A204.1 (cell line): ENCODE measurements at regions not wholly inside any gene's neighbourhood (a gene's known extent, or its start where the extent isn't known, plus 50 kb on each side); places are given as distances from the start of the nearest gene placed in this dataset.
"Not testable (repeated sequence)": the region's sequence is repeated elsewhere in the genome, so short reads cannot be mapped to it uniquely, and the experiment has no call there.

Experiments used
- FAIRE-seq: peaks from 2 replicates; lab custom pipeline; 2012; peaks lifted over from hg19 to GRCh38; lab: Jason Lieb, UNC

DNA sequence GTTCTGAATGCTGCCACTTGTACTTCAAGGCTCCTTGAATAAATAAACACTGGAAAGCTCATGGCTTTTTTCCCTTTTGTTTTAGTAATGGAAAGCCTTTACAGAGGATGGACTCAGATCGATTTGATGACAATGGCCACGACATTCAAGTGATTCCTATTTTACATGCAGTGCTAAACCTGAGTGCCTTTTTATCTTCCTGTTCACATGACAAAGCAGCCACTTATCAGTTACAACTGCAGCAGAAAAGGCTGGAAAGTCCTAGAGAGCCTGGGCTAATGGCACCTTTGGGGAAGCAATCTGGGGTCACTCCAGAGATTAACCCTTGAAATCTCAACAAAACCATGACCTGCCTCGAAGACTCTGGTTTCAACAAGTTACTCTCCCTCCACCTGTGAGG is 249.0 kb upstream of the AUTS2 start:
- FAIRE-seq: no peak

DNA sequence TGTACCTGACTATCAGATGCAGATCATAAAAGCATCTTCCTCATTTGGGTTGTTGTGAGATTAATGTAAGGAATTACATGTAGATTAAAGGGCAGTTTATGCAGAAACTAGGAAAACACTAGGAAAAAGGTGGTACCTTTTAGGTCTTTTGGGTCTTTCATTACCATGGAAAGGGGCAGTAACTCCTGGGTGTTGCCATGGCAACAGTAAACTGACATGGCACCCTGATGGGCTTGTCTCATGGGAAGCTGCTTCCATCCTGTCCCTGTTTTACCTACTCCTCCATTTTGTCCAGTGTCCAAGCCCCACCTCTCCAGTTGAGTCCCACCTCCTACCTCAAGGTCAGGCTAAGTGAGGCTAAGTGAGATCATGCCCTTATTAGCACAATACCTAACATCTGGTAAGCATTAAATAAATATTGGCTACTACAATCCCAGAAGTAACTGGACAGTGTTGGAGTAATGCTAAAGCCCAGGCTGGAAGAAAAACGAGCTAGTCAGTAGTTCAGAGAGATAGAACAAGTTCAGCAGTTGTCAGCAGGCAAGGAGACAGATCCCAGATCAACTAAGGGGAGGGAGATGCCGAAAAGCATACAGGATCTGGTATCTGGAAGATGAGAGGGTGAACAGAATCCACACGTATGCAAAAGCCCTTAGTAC is 240.0 kb upstream of the AUTS2 start:
- FAIRE-seq: no peak

DNA sequence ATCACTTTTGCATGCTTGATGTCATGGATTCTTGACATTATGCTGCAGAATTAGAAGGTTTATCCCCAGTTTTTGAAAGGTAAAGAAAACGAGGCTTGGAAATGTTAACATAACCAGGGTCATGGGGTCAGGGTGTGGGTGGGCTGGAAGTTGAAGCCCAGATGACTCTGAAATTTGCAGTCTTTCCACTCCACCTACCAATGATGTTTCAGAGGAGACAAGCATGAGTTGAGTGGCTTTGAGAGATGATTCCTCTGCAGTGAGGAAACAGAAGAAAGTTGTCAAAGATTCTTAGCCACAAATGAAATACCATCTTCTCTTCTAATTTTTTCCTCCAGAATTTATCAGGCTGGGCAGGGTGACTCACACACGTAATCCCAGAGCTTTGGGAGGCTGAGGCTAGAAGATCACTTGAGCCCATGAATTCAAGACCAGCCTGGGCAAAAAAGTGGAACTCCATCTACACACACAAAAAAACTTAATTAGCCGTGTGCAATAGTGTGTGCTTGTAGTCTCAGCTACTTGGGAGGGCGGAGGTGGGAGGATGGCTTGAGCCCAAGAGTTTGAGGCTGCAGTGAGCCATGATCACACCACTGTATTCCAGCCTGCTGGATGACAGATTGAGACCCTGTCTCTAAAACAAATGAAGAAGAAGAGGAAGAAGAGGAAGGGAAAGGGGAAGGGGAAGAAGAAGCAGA is 239.1 kb upstream of the AUTS2 start:
- no peak for FAIRE-seq

DNA sequence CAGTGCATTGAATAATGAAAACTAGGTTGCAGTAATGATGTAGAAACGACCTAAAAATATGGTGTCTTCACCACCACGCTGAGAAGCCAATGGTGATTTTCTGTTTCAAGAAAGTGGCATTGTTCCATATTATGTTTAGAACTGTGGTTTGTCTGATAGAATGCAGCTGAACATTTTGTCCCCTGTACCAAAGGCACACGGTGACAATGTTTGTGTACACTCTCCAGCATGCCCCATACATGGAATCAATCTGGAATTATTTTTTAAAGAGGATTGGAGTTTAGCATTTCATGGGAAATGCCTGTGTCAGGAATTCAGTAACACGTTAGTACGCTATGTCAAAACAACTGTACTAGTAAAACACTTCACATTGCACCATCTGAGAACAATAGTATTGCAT is 237.4 kb upstream of the AUTS2 start:
- no peak for FAIRE-seq

DNA sequence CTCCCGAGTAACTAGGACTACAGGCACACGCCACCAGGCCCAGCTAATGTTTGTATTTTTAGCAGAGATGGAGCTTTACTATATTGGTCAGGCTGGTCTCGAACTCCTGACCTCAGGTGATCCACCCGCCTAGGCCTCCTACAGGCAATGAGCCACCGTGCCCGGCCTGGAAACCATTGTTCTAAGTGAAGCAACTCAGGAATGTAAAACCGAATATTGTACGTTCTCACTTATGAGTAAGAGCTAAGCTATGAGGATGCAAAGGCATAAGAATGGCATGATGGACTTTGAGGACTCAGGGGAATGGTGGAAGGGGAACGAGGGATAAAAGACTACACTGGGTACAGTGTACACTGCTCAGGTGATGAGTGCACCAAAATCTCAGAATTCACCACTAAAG is 235.1 kb upstream of the AUTS2 start:
- FAIRE-seq: no peak

DNA sequence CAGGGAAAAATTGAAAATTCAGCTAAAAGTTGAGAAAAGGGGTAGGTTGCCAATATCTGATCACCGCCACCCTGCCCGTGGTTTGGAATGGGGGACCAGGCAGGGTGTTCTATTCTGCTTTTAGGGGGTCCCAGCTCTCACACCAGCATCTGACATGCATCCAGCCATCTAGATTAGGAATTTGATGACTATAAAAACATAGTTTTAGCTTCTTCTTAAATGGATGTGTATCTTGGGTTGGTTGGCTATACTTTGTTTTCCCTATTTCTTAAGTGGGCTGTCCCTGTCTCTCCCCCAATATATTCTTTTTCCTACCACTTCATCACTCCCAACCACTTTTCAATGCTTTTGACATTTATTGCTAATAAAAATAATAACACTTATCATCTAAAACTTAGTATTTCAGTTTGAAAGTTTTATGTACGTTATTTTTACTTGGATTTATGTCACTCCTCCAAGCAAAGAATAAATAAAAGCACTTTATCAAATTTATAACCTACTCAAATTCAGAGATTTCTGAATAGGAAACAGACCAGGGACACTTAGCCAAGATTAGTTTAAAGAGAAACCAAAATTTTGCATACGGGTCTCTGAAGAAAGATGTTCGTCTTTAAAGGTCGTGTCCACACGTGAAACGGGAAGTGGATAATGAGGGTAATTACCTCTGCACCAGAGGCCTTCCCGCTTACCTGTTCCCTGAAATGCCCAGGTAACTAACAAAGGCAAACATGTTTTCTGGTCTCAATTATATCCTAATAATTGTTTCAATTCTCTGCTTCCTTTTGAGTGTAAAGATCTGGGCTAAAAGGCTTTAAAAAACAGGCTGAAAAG is 233.2 kb upstream of the AUTS2 start:
- FAIRE-seq: no peak

DNA sequence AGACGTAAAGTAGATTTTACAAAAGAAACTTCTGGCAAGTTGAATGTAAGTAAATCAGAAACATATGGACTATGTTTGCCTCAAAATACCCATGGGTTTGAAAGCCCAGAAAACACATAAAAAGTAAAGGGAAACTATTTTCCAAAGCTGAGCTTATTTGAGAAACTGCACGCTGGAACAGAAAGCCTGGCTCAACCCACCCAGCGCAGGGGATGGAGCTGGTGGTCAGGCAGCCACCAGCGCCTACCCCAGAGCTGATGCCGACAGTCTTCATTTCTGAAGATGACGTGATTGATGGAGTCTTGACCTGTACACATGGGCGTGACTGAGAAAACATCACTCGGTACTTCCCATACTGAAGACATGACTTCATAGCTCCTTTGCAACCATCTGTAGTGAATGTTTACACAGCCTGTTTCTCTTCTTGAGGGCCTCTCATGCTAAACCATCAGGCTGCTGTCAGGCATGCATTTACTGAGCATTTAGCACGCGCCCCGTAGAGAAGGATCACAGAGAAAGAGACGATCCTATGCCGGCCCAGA is 232.6 kb upstream of the AUTS2 start:
- FAIRE-seq: no peak

DNA sequence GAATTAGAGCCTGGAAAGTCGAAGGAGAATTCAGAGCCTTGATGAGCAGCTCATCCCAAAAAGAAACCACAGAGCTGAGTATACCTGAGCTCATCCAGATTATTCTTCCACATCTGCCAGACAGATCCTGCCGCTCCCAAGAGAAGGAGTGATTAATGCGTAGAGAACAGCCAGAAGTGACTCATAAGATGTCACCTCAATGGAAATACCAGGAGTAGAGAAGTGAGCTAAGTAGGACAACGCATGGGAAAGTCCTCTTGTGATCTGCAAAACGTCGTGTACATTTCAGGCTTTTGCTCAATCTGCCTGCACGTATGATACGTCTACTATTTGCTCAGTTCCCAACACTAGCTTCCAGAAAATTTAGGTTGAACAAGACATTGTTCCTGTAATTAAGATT is 230.5 kb upstream of the AUTS2 start:
- no peak for FAIRE-seq

DNA sequence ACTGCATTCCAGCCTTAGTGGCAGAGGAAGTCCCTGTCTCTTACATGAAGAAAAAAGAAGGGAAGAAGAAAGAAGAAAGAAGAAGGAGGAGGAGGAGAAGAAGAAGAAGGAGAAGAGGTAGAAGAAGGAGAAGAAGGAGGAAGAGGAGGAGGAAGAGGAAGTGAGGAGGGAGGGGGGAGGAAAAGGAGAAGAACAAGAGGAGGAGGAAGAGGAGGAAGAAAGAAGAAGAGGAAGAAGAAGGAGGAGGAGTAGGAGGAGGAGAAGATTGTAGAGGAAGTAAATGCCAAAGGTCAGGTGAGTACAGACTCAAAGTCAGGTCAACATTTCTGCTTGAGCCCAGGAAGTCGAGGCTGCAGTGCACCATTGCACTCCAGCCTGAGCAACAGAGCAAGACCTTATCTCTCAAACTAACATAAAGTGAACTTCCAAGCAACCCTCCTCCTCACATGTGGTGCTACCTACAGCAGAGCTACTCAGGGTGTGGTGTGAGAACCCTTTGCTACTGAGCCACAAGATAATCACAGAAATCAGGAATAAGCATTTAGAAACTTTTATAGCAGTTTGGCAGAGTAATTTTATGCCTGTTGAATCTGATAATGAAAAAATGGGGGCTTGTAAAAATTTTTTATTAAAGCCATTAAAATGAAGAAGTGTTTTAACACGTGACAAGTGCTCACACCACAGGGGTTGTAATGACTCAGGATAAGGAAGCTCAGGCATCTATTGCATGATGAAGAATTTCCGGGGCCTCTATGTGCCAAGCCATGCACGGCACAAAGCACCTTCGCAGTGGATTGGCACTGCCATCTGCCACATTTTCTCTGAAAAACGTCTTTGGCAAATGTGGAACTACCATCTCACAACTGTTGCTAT is 224.9 kb upstream of the AUTS2 start:
- no peak for FAIRE-seq

DNA sequence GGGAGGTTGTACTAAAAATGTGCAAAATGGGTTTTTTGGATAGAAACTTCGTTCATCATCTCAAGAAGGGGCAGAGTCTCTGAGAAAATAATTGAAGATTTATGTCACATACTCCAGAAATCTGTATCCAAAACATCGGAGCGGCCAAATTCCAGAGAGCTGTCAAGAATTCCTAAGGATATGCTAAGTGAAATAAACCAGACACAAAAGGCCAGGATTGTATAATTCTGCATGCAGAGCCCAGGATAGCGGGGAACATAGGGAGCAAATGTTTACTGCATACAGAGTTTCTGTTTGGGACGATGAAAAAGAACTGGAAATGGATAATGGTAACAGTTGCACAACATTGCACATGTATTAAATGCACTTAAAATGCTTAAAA is 224.2 kb upstream of the AUTS2 start:
- no peak for FAIRE-seq

DNA sequence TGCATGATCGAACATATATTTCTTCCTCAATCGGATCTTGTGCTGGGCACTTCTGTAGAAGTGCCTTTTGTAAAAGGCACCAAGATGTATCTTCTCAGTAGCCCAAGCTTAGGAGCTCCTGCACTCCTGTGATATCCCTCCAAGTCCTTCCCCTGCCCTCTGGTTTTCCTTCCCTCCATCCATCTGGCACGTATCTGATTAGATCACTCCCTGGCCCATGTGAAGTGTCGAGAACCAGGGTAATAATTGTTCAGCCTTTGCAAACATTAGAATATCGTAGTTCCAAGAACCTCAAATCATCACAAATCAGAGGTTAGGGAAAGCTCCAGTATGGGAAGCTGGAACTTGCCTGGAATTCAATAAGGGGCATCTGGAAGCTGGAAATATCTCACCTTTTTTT is 221.1 kb upstream of the AUTS2 start:
- FAIRE-seq: no peak

DNA sequence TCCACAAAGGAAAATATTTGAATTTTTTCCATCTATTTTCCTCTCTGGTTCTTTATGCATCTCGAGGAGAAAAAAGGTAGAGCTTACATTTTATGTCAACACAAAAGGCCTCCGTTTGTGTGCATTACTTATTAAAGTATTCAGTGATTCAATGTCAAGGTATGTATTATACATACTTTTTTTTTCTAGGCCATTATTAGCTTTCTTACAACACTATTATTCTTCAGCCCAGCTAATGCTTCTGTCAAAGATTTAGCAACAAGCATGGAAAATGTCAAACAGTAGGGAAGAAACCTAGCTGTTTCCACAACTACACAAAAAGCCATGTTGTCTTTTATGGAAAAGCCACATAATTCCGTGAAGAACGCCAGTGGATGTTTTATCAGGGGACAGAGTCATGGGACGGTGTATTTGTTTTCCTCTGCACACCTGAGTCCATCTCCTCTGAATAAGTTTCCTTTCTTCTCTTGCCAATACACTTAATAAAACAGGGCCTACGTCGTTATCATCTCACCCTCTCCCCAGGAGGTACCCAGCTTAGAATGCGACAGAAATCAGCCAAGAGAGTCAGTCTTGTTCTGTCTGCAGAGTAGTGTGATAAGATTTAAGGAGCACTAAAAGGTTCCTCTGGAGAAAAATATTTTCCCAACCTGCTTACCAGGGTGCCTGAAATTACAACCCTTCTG is 209.7 kb upstream of the AUTS2 start:
- no peak for FAIRE-seq

DNA sequence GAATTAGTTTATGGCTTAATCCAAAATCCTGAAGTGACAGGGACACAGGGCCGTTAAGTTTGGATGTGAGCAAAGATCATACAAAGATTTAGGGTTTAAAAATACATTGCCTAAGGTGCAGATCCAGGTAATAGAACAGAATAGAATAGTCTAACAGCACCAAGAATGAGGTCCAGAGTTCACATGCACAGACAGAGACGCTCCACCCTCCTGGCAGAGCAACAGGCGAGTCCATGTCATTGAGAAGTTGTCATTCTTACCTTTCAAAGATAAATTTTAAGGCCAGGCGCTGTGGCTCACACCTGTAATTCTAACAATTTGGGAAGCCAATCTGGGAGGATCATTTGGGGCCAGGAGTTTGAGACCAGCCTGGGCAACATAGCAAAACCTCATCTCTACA is 209.1 kb upstream of the AUTS2 start:
- no peak for FAIRE-seq

DNA sequence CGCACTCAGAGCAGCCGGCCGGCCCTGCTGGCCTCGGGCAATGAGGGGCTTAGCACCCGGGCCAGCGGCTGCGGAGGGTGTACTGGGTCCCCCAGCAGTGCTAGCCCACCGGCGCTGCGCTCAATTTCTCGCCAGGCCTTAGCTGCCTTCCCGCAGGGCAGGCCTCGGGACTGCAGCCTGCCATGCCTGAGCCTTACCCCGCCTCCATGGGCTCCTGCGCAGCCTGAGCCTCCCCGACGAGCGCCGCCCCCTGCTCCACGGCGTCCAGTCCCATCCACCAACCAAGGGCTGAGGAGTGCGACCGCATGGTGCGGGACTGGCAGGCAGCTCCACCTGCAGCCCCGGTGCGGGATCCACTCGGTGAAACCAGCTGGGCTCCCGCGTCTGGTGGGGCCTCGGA is 204.4 kb upstream of the AUTS2 start:
- not testable (repeated sequence) for FAIRE-seq

DNA sequence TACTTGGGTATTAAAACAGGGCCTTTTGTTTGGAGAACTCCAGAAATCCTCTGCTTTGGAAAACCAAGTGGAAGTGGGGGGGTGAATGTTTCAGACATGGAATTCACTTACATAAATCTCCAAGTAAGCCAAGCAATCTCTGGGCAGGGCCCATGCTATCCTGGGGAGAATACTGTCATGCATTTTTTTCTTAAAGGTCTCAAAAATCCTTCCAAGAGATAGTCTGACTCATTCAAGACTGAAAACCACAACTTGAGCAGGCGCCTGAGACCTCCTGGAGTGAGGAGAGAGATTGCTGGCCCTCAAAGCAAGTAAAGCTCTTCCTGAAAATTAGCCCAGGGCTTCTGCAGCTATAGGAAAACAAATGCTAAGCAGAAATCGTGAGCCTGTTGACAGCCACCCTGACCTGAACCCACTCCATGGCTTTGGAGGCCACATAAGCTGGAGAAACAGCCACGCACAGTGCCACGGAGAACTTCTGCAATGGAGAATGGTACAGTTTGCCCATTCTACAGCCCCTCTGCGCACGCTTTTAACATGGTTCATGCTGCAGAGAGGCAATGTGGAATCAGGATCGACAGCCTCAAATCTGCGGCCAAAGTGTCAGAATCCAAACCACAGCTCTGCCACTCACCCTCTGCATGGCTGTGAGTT is 203.1 kb upstream of the AUTS2 start:
- FAIRE-seq: no peak

DNA sequence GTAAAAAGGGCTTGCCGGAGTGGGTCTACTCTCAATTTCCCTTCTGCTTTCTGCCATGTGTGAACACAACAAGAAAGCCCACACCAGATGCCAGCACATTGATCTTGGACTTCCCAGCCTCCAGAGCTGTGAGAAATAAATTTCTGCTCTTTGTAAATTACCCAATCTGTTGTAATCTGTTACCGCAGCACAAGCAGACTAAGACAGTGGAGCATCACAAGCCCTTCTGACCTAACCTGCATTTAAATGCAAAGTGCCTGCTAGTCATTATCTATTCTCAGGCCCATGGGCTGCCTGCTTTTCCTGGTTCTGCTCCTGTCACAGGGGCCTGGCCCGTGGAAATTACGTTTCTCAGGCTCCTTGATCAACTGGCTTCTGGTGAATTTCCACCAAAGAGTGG is 199.3 kb upstream of the AUTS2 start:
- no peak for FAIRE-seq

DNA sequence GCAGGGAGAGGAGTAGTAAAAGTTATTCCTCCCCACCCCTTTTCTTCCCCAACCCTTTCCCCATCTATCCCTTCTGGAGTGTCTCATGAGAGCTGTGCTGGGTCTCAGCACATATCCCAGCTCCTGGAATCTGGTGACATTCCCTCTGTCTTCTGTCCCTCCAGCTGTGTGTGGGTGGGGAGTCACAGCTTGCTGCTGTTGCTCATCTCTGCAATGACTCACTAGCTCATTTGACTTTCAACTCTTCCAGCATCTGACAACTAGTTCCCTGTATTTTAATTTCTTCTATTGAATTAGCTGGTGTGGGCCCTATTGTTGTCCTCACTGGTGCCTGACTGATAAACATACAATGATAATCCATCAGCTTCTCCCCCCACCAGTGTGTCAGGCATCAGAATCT is 198.9 kb upstream of the AUTS2 start:
- no peak for FAIRE-seq

DNA sequence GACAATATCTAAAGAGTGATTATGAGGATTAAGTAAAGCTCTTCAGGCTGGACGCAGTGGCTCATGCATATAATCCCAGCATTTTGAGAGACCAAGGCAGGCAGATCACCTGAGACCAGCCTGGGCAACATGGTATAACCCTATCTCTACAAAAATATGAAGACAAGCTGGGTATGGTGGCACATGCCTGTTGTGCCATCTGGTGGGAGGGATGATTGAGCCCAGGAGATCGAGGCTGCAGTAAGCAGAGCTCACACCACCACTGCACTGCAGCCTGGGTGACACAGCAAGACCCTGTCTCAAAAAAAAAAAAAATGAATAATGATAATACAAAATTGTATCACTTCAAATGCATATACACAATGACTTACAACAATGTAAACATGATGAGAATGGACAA is 195.6 kb upstream of the AUTS2 start:
- no peak for FAIRE-seq

DNA sequence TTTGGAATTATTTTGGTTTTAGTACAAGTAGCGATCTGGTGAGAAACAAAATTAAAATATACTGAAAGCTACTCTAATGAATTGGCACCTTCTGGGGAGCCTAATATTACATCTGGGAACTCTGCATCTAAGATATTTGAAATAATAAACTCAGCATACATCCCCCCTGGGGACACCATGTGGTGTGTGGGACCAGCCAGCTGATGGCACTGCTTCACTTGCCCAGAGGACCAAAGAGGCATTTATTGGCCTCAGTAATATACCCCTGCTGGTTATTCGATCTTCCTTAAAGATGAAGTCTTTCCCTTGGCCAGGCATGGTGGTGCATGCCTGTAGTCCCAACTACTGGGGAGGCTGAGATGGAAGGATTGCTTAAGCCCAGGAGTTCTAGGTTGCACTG is 195.1 kb upstream of the AUTS2 start:
- FAIRE-seq: no peak

DNA sequence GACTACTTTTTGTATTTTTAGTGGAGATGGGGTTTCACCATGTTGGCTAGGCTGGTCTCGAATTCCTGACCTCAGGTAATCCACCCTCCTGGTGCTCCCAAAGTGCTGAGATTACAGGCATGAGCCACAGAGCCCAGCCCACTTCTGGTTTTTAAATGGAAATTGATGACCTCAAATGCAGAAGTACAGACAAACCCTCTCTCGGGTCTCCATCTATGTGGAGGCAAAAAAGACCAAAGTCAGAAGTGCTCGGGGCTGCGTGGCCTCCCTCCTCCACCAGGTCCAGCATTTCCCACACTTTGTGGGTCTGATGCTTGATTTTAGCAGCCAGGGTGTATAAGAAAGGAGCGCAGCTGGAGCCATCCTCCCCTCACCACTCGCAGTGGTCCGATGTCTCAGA is 187.3 kb upstream of the AUTS2 start:
- no peak for FAIRE-seq

DNA sequence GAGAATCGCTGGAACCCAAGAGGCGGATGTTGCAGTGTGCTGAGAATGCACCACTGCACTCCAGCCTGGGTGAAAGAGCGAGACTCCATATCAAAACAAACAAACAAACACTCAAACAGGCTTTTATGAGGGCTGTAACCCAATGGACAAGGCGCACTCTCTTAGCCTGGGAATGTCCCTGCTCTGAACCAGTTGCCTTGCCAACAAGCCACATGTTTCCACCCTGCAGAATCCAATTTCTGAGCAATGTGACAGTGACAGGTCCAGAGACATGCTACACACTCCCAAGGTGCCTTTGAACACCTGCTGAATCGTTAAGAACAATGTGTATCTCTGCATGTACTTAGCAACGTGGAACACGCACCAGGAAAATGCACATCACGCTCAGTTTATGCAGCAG is 186.8 kb upstream of the AUTS2 start:
- FAIRE-seq: no peak
